AG10803 (cell line): ENCODE measurements at regions not wholly inside any gene's neighbourhood (a gene's known extent, or its start where the extent isn't known, plus 50 kb on each side); places are given as distances from the start of the nearest gene placed in this dataset.

Experiments
- DNase-seq: peaks from one replicate; pipeline ENCODE4 v3.0.0; 2010; ENCODE audit warnings: low read depth
- H3K4me3 ChIP-seq: 2 replicates; pipeline ENCODE4 v1.5.1; 2011; ENCODE audit warnings: mild to moderate bottlenecking, low read length, control low read depth
- CTCF ChIP-seq: conservative IDR thresholded peaks from 2 replicates; pipeline ENCODE4 v1.5.1; 2011; ENCODE audit warnings: mild to moderate bottlenecking, low read length, control low read depth, inconsistent platforms

DNA sequence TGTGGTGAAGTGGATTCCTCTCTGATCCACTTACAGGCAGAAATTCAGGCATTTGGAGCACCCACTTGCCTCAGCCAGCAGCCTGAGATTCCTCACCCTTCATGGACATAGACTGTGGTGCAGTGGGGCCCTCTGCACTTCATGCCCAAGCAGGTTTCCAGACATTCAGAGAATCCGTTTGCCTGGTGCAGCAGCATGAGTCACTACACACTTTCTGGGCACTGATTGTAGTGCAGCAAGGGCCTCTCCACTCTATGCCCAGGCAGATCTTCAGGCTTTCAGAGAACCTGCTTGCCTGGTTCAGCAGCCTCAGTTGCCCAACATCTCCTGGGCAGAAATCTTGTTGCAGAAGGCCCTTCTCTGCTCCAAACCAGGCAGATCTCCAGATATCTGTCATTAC lies 920.9 kb downstream of the SLITRK5 start:
- DNase-seq: no peak
- H3K4me3 ChIP-seq: no peak overlapping the region
- TF ChIP-seq CTCF: no peak

GRCh38 chr13:88601949-88602348 lies 930.8 kb downstream of the SLITRK5 start:
- no peak for DNase-seq
- no peak overlapping the region for H3K4me3 ChIP-seq
- no peak for TF ChIP-seq CTCF

GRCh38 chr13:88602786-88603777 lies 931.9 kb downstream of the SLITRK5 start:
- DNase-seq: no peak
- TF ChIP-seq CTCF: no peak
- H3K4me3 ChIP-seq: no peak overlapping the region

- no peak for DNase-seq
- TF ChIP-seq CTCF: no peak
- H3K4me3 ChIP-seq: no peak overlapping the region
Observed at GRCh38 chr13:88617176-88617575, 946.0 kb downstream of the SLITRK5 start.

DNA sequence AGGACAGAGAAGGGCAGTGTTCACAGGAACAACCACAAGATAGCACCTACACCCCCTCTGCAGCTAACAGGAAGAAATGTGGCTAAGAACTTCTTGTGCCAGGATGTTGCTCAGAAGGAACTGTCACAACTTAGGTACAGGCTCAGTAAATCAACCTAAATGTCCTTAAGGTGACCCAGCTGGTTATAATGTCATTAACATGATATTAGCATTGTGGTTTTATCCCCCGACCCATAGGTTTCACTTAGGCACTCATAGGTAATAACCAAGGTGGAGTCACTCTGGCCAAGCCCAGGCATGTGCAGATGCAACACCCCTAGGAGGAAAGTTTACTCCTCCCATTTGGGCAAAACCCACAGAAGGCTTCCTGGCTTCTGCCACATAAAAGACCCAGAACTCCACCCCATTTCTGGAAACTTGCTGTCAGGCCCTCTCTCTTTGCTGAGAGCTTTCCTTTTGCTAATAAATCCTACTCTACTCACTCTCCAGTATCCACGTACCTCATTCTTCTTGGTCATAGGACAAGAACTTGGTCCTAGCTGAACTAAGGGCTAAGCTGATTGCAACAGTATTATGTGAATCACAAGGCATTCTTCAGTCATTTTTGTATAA lies 951.3 kb downstream of the SLITRK5 start:
- no peak for DNase-seq
- no peak overlapping the region for H3K4me3 ChIP-seq
- no peak for TF ChIP-seq CTCF

- no peak for DNase-seq
- no peak overlapping the region for H3K4me3 ChIP-seq
Observed at GRCh38 chr13:88623150-88623549, 952.0 kb downstream of the SLITRK5 start.

More at GRCh38 chr13:88623150-88623549, 952.0 kb downstream of the SLITRK5 start:
- TF ChIP-seq CTCF: no peak
